GM18868 (cell line): ENCODE measurements at regions not wholly inside any gene's neighbourhood (a gene's known extent, or its start where the extent isn't known, plus 50 kb on each side); places are given as distances from the start of the nearest gene placed in this dataset.

ENCODE experiments used
- ATAC-seq: cut with Tn5 transposase; IDR thresholded peaks from one replicate; pipeline ENCODE4 v1.9.1; 2021; ENCODE audit warnings: mild to moderate bottlenecking, moderate library complexity; ENCODE audit not compliant: unreplicated experiment

GRCh38 chr19:32253683-32254508, 91.5 kb upstream of the ZNF507 start:
- ATAC-seq: no peak

GRCh38 chr19:32254509-32254890, 90.9 kb upstream of the ZNF507 start:
- no peak for ATAC-seq

DNA sequence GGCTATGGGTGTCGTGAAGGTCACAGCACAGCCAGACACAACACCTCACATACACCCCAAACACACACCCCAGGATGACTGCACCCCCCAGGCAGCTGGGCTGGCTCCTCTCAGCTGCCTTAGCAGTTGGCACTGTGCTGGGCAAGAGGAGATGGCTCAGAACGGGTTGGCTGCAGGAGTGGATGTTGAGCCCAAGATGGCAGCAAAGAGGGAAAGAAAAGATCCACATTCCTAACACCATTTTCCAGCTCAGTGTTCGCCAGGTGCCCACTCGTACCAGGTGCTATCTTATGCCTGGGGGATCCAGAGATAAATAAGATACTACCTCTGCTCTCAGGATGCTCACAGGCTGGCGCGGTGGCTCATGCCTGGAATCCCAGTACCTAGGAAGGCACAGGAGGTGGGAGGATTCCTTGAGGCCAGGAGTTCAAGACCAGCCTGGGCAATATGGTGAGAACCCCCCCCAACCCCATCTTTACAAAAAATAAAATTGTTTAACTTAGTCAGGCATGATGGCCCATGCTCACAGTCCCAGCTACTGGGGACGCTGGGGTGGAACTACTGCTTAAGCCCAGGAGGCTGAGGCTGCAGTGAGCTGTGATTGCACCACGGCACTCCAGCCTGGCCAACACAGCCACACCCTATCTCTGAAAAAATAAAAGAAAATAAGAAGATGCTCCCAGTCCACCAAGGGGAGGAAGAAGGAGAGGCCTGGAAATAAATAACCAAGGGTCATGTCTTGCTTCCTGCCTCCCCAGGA, 89.7 kb upstream of the ZNF507 start:
- no peak for ATAC-seq

DNA sequence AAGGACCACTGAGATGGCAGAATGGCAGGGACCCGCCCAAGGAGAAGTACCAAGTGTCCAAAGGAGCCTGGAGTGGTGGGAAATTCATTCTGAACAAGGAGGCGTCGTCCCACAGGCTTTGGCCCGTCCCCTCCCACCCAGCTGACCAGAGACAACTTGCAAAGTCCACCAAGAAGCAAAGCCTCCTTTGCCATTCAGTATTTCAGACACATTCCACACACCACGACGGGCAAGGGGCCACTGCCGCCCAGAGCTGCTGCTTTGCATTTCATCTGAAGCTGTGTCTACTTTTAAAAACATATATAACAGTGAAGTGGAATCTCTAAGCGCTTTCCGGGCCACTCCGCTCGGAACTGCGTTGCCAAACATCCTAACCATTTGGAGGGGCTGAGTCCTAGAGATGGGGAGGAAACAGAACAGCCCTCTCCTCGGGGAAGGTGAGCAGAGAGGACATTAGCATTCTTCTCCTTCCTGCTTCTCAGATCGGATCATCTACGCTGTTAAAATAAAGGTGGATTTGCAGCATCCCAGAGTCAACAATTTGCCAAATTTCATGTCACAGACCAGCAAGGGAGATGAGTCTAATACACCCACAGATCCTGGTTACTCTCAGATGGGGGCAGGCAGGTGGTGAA, 89.0 kb upstream of the ZNF507 start:
- no peak for ATAC-seq

- no peak for ATAC-seq
These were observed 87.9 kb upstream of the ZNF507 start for GRCh38 chr19:32257326-32258073.

DNA sequence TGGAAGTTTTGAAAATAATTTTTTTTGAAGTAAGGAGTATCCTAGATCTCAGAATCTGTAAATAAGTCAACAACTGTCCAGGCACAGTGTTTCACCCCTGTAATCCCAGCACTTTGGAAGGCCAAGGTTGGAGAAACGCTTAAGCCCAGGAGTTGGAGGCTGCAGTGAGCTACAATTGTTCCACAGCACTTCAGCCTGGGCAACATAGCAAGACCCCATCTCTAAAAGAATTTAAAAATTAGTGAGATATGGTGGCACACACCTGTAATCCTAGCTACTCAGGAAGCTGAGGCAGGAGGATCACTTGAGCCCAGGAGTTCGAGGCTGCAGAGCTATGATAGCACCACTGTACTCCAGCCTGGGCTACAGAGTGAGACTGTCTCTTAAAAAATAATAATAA, 87.2 kb upstream of the ZNF507 start:
- ATAC-seq: no peak

- no peak for ATAC-seq
These were observed 80.8 kb upstream of the ZNF507 start for GRCh38 chr19:32264568-32264967.

- no peak for ATAC-seq
These were observed 79.4 kb upstream of the ZNF507 start for GRCh38 chr19:32265995-32266394.

DNA sequence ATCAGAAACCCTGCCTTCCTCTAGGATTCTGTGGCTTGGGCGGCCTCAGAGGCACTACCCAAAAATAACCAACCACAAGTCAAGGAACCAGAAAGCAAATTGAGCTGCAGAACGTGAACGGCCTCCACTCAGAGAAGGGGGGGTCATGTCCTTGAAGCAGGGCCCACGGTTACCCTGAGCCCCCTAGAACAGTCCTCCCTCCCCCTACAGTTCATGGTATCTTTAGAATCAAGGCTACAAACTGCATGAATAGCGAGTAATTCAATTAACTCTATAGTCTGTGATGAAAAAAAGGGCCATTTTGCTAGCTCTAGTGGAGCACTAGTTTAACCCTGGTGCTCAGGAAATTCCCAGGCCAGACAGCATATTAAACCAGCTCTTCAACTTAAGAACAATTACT, 79.0 kb upstream of the ZNF507 start:
- no peak for ATAC-seq

GRCh38 chr19:32268381-32268780, 77.0 kb upstream of the ZNF507 start:
- ATAC-seq: no peak

DNA sequence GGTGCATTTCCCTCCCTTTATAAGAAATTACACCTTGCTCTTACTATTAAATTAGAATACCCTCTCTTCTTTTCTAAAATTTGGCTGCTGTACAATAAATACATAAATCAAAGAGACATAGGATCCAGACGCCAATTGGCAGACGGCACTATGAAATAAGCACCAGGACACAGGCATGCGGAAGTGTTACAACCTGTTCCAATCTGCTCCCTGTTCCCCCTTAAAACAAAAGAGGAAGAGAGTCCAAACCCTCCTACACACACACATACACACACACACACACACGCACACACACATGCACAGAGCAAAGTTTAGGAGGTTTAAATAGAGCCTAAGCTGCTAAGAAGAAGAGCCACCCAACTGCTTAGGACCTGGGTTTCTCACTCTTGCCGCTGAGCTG, 75.6 kb upstream of the ZNF507 start:
- no peak for ATAC-seq

DNA sequence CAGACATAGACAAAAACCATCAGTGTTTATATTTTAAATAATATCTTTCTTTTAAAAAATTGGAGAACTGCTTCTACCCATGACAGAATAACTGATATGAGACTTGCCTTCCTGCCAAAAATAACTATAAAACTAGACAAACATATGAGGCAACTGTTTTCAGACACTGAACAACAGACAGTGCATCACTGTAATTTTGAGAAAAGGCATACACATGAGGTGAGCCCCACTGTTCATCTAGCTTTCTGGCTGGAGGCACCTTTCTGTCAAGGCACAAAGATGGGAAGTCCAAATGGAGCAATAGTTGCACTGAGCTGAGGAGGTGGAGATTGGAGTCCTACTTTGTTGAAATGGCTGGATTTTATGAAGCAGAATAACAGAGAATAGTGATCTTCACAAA, 71.9 kb upstream of the ZNF507 start:
- ATAC-seq: no peak

DNA sequence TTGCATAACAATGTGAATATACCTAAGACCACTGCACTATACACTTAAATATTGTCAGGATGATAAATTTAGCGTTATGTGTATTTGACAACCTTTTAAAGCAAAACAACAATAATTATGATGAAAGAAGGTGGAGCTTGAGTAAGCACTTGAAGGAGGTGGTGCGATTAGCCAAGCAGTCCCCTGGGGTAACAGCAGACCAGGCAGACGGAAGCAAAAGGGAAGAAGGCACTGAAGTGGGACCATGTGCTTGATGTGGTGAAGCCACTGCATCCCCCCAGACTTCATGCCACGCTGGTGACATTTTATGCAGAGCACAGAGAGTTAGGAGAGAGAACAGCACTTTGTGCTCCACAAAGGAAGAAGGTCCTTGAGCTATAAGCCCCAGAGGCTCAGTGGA, 58.3 kb upstream of the ZNF507 start:
- no peak for ATAC-seq

DNA sequence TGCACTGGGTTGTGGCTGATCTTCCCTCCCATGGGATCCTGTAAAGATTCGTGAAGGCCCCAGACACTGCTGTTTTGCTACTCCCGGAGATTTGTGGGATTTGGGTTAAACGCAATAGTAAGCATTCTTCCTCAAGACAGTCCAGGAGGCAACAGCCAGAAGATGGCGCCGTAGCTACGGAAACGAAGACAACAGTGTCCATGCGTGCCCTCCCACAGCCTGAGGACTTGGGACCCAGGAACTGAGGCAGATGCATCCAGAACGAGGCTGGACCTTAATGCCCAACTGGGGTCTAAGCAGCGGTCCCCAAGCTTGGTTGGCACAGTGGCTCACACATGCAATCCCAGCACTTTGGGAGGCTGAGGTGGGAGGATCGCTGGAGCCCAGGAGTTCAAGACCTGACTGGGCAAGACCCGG, 57.6 kb upstream of the ZNF507 start:
- no peak for ATAC-seq

DNA sequence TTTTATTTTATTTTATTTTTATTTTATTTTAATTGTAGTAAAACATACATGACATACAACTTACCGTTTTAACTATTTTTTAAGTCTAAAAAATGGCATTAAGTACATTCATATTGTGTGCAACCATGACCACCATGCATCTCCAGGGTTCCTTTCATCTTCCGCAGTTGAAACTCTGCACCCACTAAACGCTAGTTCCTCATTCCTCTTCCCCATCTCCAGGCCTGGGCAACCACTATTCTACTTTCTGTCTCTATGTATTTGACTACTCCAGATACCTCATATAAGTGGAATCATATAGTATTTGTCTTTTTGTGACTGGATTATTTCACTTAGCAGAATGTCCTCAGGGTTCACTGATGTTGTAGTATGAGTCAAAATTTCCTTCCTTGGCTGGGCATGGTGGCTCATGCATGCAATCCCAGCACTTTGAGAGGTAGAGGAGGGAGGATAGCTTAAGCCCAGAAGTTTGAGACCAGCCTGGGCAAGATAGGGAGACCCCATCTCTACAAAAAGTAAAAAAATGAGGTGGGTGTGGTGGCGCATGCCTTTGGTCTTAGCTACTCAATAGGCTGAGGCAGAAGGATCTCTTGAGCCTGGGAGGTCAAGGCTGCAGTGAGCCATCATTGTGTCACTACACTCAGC, 55.7 kb upstream of the ZNF507 start:
- no peak for ATAC-seq

DNA sequence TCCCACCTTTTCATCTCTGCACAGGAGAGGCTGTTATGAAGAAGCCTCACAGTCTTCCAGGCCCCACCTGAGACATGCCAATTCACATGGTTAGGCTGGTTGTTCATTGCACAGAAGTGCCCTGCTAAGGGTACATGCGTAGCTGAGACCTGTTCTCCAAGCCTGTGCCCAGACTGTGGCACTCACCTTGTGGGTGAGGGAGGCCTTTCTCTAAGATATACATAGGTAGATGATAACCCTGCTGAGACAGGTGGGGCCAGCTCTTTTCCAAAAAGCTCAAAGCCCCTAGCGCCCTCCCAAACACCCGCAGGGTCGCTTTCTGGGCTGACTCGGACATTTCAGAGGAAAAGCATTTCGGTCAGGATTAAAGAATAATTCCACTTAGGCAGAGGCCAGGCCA, 53.5 kb upstream of the ZNF507 start:
- ATAC-seq: no peak

GRCh38 chr19:32294871-32295438, 50.5 kb upstream of the ZNF507 start:
- no peak for ATAC-seq
